ENCODE measurements at regions not wholly inside any gene's neighbourhood (a gene's known extent, or its start where the extent isn't known, plus 50 kb on each side); places are given as distances from the start of the nearest gene placed in this dataset.

DNA sequence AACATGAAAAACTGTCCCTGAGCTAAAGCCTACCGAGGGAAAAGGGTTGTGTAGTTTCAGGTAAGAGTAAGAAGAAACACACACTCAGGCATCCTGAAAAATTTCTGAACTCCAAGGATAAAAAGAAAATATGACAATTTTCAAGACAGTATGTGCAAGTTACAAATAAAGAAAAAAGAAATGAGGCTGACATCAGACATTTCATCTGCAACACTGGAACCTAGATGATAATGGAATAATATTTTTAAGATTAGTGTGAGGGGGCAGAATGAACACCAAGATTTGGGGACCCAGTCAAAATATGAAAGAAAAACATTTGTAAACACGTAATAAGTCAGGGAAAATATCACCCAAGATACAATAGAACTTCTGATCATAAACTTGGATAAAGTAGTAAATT lies 135.9 kb upstream of the PSMD7 start:
- TF ChIP-seq SUZ12 (IDR thresholded peaks at IDR 0.05) (no peak), BHLHE40 (IDR thresholded peaks at IDR 0.05; ENCODE audit: borderline replicate concordance) (no peak), SP1 (IDR thresholded peaks at IDR 0.05) (no peak), CTBP1 (IDR thresholded peaks at IDR 0.05; ENCODE audit: borderline replicate concordance) (no peak), NFRKB (IDR thresholded peaks at IDR 0.05) (no peak), ZNF384 (IDR thresholded peaks at IDR 0.05) (no peak)

All from HEK293T (cell line).